ENCODE measurements at regions not wholly inside any gene's neighbourhood (a gene's known extent, or its start where the extent isn't known, plus 50 kb on each side); places are given as distances from the start of the nearest gene placed in this dataset.

DNA sequence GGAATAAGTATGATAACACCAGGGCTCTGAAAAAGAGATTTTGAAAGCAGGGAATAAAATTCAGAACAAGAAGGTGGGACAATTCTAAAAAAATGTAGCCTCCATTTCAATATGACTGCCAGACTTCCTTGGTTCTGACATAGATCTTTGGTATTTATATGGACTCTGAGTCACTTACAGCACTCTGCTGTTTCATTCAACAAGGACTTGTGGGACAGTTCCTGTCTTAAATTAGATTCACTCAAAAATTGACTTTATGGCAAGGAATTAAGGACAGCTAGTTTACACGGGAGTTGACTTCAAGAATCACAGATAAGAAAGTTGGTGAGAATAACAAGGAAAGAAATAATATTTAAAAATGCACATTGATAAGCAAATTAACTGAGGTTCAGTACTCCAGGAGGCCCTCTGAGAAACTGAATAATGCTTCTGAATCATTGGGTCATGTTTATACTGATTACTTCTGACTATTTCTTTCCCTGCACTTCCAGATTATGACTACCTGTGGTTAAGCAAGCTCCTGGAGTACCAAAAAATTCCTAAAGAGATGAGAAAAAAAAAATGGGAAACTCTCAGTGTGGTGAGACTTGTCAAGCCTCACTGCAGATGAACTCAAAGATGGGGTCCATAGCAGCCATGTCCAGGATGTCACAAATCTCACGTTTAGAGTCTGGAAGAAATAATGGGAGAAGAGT lies 828.3 kb upstream of the PIK3C3 start:
- WGBS, 2 donors: 60 to 70% methylated on average over 2 of the region's 2 CpGs
- H3K27ac ChIP-seq (ENCODE audit: low read depth in 2 of 2, low read length in 1 of 2): no peak overlapping the region
- H3K36me3 ChIP-seq (ENCODE audit: control insufficient read depth in 2 of 2, insufficient read depth in 2 of 2, low read length in 1 of 2): no peaks in the 10 kb centered on the region
- no peaks in the 10 kb centered on the region for H3K4me1 ChIP-seq (ENCODE audit: control insufficient read depth in 2 of 2, insufficient read depth in 2 of 2, low read length in 1 of 2)
- no peaks in the 10 kb centered on the region for H3K27me3 ChIP-seq (ENCODE audit: control insufficient read depth in 1 of 2, insufficient read depth in 2 of 2, low read length in 2 of 2)
- no peak overlapping the region for H3K4me3 ChIP-seq (ENCODE audit: low read depth in 1 of 2, low read length in 2 of 2)
- H3K9me3 ChIP-seq (ENCODE audit: control insufficient read depth in 2 of 2, insufficient read depth in 1 of 2, low read depth in 1 of 2, low read length in 1 of 2): no peaks in the 10 kb centered on the region

DNA sequence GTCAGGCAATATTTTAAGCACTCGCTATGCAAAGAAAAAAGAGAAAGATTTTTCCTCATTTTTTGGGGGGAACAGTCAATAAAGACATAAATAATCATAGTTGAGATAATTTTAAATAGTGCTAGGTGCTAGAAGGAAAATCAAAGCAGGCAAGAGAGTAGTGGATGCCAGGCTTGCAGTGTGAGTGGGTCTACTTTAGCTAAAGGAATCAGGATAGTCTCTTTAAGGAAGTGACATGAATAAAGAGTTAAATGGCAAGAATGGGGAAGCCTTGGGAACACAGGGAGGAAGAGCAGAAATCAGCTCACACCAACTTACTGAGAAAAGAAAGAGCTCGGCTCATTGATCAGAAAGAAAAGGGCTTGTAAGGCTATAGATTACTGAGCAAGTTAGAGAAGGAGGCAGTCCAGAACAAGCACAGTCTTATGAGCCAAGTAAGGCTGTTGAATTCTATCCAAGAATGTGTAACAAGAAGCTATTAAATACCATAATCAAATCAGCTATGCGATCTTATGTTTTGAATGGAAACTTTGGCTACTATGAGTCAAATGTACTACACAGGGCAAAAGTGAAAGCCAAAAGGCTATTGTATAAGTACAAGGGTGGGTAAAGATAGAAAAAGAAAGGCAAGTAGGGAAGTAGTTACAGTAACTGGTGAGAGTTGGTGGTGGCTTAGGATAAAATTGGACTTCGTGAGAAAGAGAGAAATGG lies 833.8 kb upstream of the PIK3C3 start:
- Histone ChIP-seq H3K27me3 (ENCODE audit: control insufficient read depth in 1 of 2, insufficient read depth in 2 of 2, low read length in 2 of 2) (no peaks in the 10 kb centered on the region), H3K4me1 (ENCODE audit: control insufficient read depth in 2 of 2, insufficient read depth in 2 of 2, low read length in 1 of 2) (no peaks in the 10 kb centered on the region), H3K4me3 (ENCODE audit: low read depth in 1 of 2, low read length in 2 of 2) (no peak overlapping the region), H3K36me3 (ENCODE audit: control insufficient read depth in 2 of 2, insufficient read depth in 2 of 2, low read length in 1 of 2) (no peaks in the 10 kb centered on the region), H3K9me3 (ENCODE audit: control insufficient read depth in 2 of 2, insufficient read depth in 1 of 2, low read depth in 1 of 2, low read length in 1 of 2) (no peaks in the 10 kb centered on the region), H3K27ac (ENCODE audit: low read depth in 2 of 2, low read length in 1 of 2) (no peak overlapping the region)
- 55 to 57% methylated on average over 4 of the region's 4 CpGs for WGBS, 2 donors

DNA sequence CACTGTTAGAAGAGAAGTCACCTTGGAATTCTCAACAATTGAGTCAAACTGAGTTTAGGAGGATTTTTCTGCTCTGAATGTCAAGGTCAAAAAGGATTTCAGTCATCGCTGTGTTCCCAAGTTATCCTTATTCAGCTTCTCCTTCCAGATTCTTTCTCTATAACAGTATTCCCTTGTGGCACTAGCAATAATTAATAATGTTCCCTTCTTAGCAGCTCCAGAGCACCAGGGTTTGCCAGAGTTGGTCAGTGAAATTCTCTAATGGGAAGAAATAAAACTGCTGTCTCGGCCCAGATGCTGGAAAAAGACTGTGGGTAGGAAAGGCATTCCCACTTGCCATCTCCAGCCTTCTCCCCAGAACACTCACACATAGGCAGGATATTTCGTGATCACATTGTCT lies 836.0 kb upstream of the PIK3C3 start:
- no peak overlapping the region for H3K27ac ChIP-seq (ENCODE audit: low read depth in 2 of 2, low read length in 1 of 2)
- no peak overlapping the region for H3K4me3 ChIP-seq (ENCODE audit: low read depth in 1 of 2, low read length in 2 of 2)
- no peaks in the 10 kb centered on the region for H3K36me3 ChIP-seq (ENCODE audit: control insufficient read depth in 2 of 2, insufficient read depth in 2 of 2, low read length in 1 of 2)
- no peaks in the 10 kb centered on the region for H3K27me3 ChIP-seq (ENCODE audit: control insufficient read depth in 1 of 2, insufficient read depth in 2 of 2, low read length in 2 of 2)
- WGBS, 2 donors: 69 to 76% methylated on average over 3 of the region's 3 CpGs
- H3K4me1 ChIP-seq (ENCODE audit: control insufficient read depth in 2 of 2, insufficient read depth in 2 of 2, low read length in 1 of 2): no peaks in the 10 kb centered on the region
- H3K9me3 ChIP-seq (ENCODE audit: control insufficient read depth in 2 of 2, insufficient read depth in 1 of 2, low read depth in 1 of 2, low read length in 1 of 2): no peaks in the 10 kb centered on the region

DNA sequence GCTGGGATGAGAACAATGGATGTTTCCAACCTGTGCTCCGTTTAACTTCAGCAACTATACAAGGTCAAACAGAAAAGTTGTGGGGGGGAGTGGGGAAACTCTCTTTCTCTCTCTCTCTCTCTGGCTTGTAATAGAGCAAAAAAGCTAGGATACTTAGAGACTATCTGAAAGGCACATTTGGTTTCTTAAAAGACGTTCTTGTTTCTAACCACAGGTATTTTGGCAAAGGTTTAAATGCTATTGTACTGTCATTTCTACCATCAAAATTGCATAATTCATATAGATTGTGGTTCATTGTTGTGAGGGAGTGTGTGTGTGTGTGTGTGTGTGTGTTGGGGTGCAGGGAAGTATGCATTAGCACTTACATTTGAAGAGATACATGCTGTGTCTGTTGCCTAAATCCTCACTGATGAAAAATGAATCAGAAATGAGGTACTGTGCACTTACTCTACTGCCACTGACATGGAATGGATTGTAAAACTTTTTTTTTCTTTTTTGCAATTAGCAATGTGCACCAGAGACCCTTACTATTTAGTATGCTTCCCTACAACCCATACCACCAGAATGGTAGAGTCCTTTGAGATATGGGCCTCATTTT lies 841.0 kb upstream of the PIK3C3 start:
- H3K36me3 ChIP-seq (ENCODE audit: control insufficient read depth in 2 of 2, insufficient read depth in 2 of 2, low read length in 1 of 2): no peaks in the 10 kb centered on the region
- H3K4me3 ChIP-seq (ENCODE audit: low read depth in 1 of 2, low read length in 2 of 2): no peak overlapping the region
- 34 to 62% methylated on average over 2 of the region's 2 CpGs for WGBS, 2 donors
- no peak overlapping the region for H3K27ac ChIP-seq (ENCODE audit: low read depth in 2 of 2, low read length in 1 of 2)
- no peaks in the 10 kb centered on the region for H3K27me3 ChIP-seq (ENCODE audit: control insufficient read depth in 1 of 2, insufficient read depth in 2 of 2, low read length in 2 of 2)
- no peaks in the 10 kb centered on the region for H3K9me3 ChIP-seq (ENCODE audit: control insufficient read depth in 2 of 2, insufficient read depth in 1 of 2, low read depth in 1 of 2, low read length in 1 of 2)
- no peaks in the 10 kb centered on the region for H3K4me1 ChIP-seq (ENCODE audit: control insufficient read depth in 2 of 2, insufficient read depth in 2 of 2, low read length in 1 of 2)

DNA sequence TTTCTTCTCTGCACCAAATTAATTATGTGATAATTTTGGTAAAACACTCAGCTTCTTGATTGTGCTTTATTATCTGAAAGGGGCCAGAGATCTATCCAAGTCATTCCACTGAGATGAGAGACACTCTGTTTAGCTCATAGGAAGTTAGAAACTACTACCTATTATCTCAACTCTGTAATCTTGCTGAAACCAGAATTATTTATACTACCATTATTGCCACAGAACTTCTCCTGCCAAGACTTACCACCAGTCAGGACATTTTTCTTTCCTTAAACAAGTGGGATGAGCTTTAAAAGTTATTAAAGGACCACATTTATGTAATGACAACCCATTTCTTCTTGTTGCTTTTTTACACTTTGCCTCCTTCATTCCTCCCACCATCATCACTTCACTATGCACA lies 855.6 kb upstream of the PIK3C3 start:
- no peaks in the 10 kb centered on the region for H3K36me3 ChIP-seq (ENCODE audit: control insufficient read depth in 2 of 2, insufficient read depth in 2 of 2, low read length in 1 of 2)
- no peaks in the 10 kb centered on the region for H3K27me3 ChIP-seq (ENCODE audit: control insufficient read depth in 1 of 2, insufficient read depth in 2 of 2, low read length in 2 of 2)
- no peak overlapping the region for H3K4me3 ChIP-seq (ENCODE audit: low read depth in 1 of 2, low read length in 2 of 2)
- H3K9me3 ChIP-seq (ENCODE audit: control insufficient read depth in 2 of 2, insufficient read depth in 1 of 2, low read depth in 1 of 2, low read length in 1 of 2): no peaks in the 10 kb centered on the region
- H3K27ac ChIP-seq (ENCODE audit: low read depth in 2 of 2, low read length in 1 of 2): no peak overlapping the region
- H3K4me1 ChIP-seq (ENCODE audit: control insufficient read depth in 2 of 2, insufficient read depth in 2 of 2, low read length in 1 of 2): no peaks in the 10 kb centered on the region

DNA sequence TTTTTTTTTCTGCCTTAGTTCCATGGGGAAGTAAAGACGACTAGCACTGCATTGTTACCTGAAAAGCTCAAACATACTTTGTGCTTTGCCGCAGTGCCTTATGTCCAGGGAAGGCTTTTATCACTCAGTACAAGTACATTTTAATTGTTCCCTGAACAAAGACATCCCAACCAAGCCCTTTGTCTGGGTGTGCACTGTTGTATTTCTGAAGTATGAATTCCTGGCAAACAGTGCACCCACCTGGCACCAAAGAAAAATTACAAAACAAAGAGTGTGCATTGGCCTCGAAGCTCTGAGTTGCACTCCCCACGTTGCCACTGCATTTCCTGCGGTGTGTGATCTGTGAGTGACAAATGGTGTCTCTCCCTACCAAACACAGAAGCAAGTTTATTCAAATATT lies 858.5 kb upstream of the PIK3C3 start:
- H3K4me3 ChIP-seq (ENCODE audit: low read depth in 1 of 2, low read length in 2 of 2): no peak overlapping the region
- no peak overlapping the region for H3K27ac ChIP-seq (ENCODE audit: low read depth in 2 of 2, low read length in 1 of 2)
- H3K36me3 ChIP-seq (ENCODE audit: control insufficient read depth in 2 of 2, insufficient read depth in 2 of 2, low read length in 1 of 2): no peaks in the 10 kb centered on the region
- H3K4me1 ChIP-seq (ENCODE audit: control insufficient read depth in 2 of 2, insufficient read depth in 2 of 2, low read length in 1 of 2): no peaks in the 10 kb centered on the region
- no peaks in the 10 kb centered on the region for H3K27me3 ChIP-seq (ENCODE audit: control insufficient read depth in 1 of 2, insufficient read depth in 2 of 2, low read length in 2 of 2)
- WGBS, 2 donors: 29% methylated on average over 5 of the region's 5 CpGs
- H3K9me3 ChIP-seq (ENCODE audit: control insufficient read depth in 2 of 2, insufficient read depth in 1 of 2, low read depth in 1 of 2, low read length in 1 of 2): no peaks in the 10 kb centered on the region

DNA sequence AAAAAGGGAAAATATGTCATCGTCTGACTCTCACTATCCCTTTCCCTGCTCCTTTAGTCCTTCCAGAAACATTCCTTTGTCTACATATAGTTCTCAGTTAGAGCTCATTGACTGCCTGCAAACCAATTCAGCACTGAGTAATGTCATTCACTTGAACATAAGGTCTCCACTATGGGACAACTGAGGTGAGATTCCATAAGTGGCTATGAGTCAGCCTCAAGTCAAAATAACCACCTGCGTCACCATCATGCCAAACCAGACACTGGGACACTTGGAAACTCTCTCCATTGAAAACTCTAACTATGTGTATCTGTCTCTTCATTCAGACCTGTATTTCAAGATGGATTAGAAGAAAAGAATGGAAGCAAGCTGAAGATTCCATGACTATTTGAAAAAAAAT lies 878.0 kb upstream of the PIK3C3 start:
- Histone ChIP-seq H3K36me3 (ENCODE audit: control insufficient read depth in 2 of 2, insufficient read depth in 2 of 2, low read length in 1 of 2) (no peaks in the 10 kb centered on the region), H3K9me3 (ENCODE audit: control insufficient read depth in 2 of 2, insufficient read depth in 1 of 2, low read depth in 1 of 2, low read length in 1 of 2) (no peaks in the 10 kb centered on the region), H3K4me1 (ENCODE audit: control insufficient read depth in 2 of 2, insufficient read depth in 2 of 2, low read length in 1 of 2) (no peaks in the 10 kb centered on the region), H3K27me3 (ENCODE audit: control insufficient read depth in 1 of 2, insufficient read depth in 2 of 2, low read length in 2 of 2) (no peaks in the 10 kb centered on the region), H3K27ac (ENCODE audit: low read depth in 2 of 2, low read length in 1 of 2) (no peak overlapping the region), H3K4me3 (ENCODE audit: low read depth in 1 of 2, low read length in 2 of 2) (no peak overlapping the region)
- WGBS, 2 donors: 80 to 85% methylated on average over 2 of the region's 2 CpGs

DNA sequence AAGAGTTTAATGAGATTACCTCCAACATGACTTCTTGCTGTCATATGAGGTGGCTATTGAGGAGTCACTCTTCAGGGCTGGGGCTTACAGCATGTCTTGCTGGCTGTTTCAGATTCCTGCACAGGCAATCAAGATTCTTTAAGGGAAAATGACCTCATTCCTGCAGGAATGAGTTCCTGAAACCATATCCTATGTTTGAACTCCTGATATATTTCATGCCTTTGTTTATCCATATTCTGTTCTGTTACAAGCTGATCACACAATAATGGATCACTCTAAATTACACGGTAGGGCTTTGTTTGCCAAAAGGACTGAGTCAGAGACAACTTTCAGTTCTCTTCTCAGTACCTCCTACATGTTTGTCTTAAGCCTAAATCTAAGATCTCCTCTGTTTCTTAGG lies 879.8 kb upstream of the PIK3C3 start:
- 27 to 31% methylated on average over 1 of the region's 1 CpG for WGBS, 2 donors
- no peaks in the 10 kb centered on the region for H3K4me1 ChIP-seq (ENCODE audit: control insufficient read depth in 2 of 2, insufficient read depth in 2 of 2, low read length in 1 of 2)
- H3K27ac ChIP-seq (ENCODE audit: low read depth in 2 of 2, low read length in 1 of 2): no peak overlapping the region
- no peaks in the 10 kb centered on the region for H3K9me3 ChIP-seq (ENCODE audit: control insufficient read depth in 2 of 2, insufficient read depth in 1 of 2, low read depth in 1 of 2, low read length in 1 of 2)
- no peaks in the 10 kb centered on the region for H3K36me3 ChIP-seq (ENCODE audit: control insufficient read depth in 2 of 2, insufficient read depth in 2 of 2, low read length in 1 of 2)
- H3K27me3 ChIP-seq (ENCODE audit: control insufficient read depth in 1 of 2, insufficient read depth in 2 of 2, low read length in 2 of 2): no peaks in the 10 kb centered on the region
- H3K4me3 ChIP-seq (ENCODE audit: low read depth in 1 of 2, low read length in 2 of 2): no peak overlapping the region

DNA sequence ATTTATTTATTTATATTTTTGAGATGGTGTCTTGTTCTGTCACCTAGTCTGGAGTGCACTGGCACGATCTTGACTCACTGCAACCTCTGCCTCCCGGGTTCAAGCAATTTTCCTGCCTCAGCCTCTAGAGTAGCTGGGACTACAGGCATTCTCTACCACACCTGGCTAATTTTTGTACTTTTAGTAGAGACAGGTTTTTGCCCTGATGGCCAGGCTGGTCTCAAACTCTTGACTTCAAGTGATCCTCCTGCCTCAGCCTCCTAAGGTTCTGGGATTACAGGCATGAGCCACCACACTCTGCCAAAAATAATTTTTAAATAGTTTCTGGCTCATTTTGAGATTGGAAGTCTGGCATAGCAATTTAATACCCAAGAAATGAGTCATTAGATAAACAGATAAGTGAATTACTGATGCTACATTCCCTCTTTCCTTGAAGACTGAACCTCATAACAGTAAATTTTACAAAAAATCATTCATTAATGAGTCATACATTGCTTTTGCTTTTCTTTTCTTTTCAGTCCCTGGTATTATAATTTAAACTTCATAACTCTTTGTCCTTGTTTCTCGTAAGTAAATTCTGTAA lies 881.6 kb upstream of the PIK3C3 start:
- no peak overlapping the region for H3K27ac ChIP-seq (ENCODE audit: low read depth in 2 of 2, low read length in 1 of 2)
- WGBS, 2 donors: 69 to 77% methylated on average over 3 of the region's 3 CpGs
- H3K36me3 ChIP-seq (ENCODE audit: control insufficient read depth in 2 of 2, insufficient read depth in 2 of 2, low read length in 1 of 2): no peaks in the 10 kb centered on the region
- no peaks in the 10 kb centered on the region for H3K27me3 ChIP-seq (ENCODE audit: control insufficient read depth in 1 of 2, insufficient read depth in 2 of 2, low read length in 2 of 2)
- H3K9me3 ChIP-seq (ENCODE audit: control insufficient read depth in 2 of 2, insufficient read depth in 1 of 2, low read depth in 1 of 2, low read length in 1 of 2): no peaks in the 10 kb centered on the region
- H3K4me1 ChIP-seq (ENCODE audit: control insufficient read depth in 2 of 2, insufficient read depth in 2 of 2, low read length in 1 of 2): no peaks in the 10 kb centered on the region
- no peak overlapping the region for H3K4me3 ChIP-seq (ENCODE audit: low read depth in 1 of 2, low read length in 2 of 2)

All from esophagus (tissue), 2 donors.